ENCODE measurements at regions not wholly inside any gene's neighbourhood (a gene's known extent, or its start where the extent isn't known, plus 50 kb on each side); places are given as distances from the start of the nearest gene placed in this dataset.

DNA sequence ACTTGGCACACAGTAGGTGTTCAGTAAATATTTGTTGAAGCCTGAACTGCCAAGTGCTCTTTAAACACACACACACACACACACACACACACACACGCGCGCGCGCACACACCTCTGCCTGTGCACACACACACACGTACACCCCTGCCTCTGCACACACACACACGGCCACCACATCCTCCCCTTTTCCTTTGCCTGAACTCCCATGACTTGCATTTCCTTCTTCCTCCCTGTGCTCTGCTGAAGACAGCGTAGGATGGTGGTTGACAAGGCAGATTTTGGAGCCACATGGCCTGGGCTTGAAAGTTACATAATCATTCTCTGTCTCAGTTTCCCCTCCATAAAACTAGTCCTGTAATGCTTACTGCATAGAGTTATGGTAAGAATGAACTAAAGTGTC is 712.3 kb downstream of the PTPRU start:
- H3K9me3 ChIP-seq (ENCODE audit: severe bottlenecking), result peaks cover 3% of the 10 kb centered on the region
- no peak overlapping the region for H3K4me3 ChIP-seq (ENCODE audit: low read depth, low read length)
- no peak for DNase-seq
- no peak overlapping the region for H3K27ac ChIP-seq
- no peaks in the 10 kb centered on the region for H3K27me3 ChIP-seq (ENCODE audit: insufficient read depth, low read depth, severe bottlenecking)
- no peaks in the 10 kb centered on the region for H3K36me3 ChIP-seq
- TF ChIP-seq, protein P1, sequence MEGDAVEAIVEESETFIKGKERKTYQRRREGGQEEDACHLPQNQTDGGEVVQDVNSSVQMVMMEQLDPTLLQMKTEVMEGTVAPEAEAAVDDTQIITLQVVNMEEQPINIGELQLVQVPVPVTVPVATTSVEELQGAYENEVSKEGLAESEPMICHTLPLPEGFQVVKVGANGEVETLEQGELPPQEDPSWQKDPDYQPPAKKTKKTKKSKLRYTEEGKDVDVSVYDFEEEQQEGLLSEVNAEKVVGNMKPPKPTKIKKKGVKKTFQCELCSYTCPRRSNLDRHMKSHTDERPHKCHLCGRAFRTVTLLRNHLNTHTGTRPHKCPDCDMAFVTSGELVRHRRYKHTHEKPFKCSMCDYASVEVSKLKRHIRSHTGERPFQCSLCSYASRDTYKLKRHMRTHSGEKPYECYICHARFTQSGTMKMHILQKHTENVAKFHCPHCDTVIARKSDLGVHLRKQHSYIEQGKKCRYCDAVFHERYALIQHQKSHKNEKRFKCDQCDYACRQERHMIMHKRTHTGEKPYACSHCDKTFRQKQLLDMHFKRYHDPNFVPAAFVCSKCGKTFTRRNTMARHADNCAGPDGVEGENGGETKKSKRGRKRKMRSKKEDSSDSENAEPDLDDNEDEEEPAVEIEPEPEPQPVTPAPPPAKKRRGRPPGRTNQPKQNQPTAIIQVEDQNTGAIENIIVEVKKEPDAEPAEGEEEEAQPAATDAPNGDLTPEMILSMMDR (IDR thresholded peaks at IDR 0.05; ENCODE audit: low read depth, low read length), result no peak

DNA sequence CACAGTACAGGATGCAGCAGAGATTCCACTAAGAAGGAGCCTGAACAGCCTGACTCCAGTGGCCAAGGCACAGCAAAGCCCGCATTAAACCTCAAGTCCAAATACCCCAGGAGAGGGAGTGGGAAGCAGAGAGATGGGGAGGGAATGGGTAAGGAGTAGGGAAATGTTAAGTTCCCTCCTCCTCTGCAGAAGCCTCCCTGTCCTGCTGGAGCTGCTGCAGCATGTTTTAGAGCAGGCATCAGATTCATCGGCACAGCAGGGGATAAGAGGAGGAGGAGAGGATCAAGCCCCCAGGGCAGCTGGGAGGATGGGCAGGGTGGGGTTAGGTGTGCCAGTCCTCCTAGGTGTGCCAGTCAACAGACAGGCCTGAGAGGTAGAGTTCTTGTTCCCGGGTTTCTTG is 709.7 kb downstream of the PTPRU start:
- TF ChIP-seq, protein P1 (IDR thresholded peaks at IDR 0.05; ENCODE audit: low read depth, low read length), result no peak
- Histone ChIP-seq H3K36me3 (no peaks in the 10 kb centered on the region), H3K27me3 (ENCODE audit: insufficient read depth, low read depth, severe bottlenecking) (no peaks in the 10 kb centered on the region), H3K27ac (no peak overlapping the region), H3K4me3 (ENCODE audit: low read depth, low read length) (no peak overlapping the region), H3K9me3 (ENCODE audit: severe bottlenecking) (peaks cover 3% of the 10 kb centered on the region)
- no peak for DNase-seq

DNA sequence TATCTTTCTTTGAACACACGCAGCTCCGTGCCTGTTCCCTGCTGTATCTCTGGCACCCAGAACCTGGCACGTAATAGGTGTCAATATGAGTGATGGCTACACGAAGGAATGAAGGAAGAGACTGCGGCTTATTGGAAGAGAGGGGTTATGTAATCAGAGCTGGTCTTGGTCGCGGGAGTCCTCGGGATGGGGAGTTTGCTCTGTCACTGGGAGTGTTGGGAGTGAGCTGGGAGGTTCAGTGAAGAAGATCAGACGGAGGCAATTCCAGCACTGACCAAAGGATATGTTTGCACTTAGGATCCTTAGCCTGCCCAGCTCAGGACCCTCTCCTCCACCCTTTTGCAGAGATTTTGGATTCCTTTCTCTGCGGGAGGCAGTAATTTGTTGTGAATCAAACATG is 709.1 kb downstream of the PTPRU start:
- H3K27ac ChIP-seq, result no peak overlapping the region
- no peaks in the 10 kb centered on the region for H3K27me3 ChIP-seq (ENCODE audit: insufficient read depth, low read depth, severe bottlenecking)
- TF ChIP-seq, protein P1 (IDR thresholded peaks at IDR 0.05; ENCODE audit: low read depth, low read length), result no peak
- no peaks in the 10 kb centered on the region for H3K9me3 ChIP-seq (ENCODE audit: severe bottlenecking)
- H3K36me3 ChIP-seq, result no peaks in the 10 kb centered on the region
- no peak overlapping the region for H3K4me3 ChIP-seq (ENCODE audit: low read depth, low read length)
- DNase-seq, result no peak

DNA sequence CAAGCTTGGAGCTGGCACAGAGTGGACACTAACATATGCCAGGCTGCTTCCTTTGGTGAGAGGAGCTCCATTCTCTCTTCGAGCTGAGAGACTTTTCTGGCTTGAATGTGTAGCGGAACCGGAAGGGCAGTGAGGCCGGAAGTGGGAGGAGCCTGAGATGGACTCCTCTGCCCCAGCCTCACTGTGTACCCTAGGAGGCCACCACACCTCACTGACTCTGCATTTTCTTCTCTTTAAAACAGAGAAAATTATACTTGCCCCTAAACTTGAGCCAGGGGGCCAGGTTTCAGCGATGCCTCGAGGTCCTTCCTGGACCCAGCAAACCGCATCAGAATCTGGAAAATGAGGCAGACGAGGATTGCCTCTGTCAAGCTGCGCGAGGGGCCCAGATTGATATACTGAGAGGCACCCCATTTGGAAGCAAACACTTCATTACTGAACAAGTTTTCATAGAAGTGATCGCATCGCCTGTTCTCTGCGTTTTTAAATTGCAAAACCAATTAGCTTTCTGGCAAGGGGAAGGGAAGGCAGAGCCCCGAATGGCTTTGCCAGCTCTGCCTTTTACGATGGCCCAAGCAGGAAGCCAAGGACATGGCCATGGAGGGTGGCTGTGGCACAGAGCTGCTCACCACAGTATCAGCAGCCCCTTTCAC is 708.1 kb downstream of the PTPRU start:
- DNase-seq, result no peak
- H3K36me3 ChIP-seq, result no peaks in the 10 kb centered on the region
- no peak overlapping the region for H3K27ac ChIP-seq
- H3K27me3 ChIP-seq (ENCODE audit: insufficient read depth, low read depth, severe bottlenecking), result no peaks in the 10 kb centered on the region
- H3K4me3 ChIP-seq (ENCODE audit: low read depth, low read length), result no peak overlapping the region
- TF ChIP-seq, protein P1 (IDR thresholded peaks at IDR 0.05; ENCODE audit: low read depth, low read length), result no peak
- no peaks in the 10 kb centered on the region for H3K9me3 ChIP-seq (ENCODE audit: severe bottlenecking)

DNA sequence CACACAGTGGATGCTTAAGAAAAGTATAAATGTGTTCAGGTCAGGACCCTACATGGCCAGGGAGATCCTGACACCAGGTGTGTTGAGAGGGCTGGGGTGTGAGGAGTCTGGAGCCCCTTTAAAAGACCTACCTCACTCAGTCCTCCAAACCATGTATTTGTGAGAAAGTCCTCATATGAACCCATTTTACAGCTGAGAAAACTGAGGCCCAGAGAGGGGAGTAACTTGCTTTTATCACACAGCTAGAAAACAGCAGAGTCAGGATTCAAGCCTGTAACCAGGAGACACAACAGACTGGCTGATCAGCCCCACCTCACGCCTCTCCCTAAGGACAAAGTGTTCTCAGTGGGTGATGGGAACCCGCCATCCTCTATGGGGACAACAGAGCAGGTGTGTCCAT is 706.7 kb downstream of the PTPRU start:
- TF ChIP-seq, protein P1 (IDR thresholded peaks at IDR 0.05; ENCODE audit: low read depth, low read length), result no peak
- DNase-seq, result no peak
- no peak overlapping the region for H3K27ac ChIP-seq
- H3K9me3 ChIP-seq (ENCODE audit: severe bottlenecking), result no peaks in the 10 kb centered on the region
- H3K4me3 ChIP-seq (ENCODE audit: low read depth, low read length), result no peak overlapping the region
- H3K36me3 ChIP-seq, result no peaks in the 10 kb centered on the region
- H3K27me3 ChIP-seq (ENCODE audit: insufficient read depth, low read depth, severe bottlenecking), result no peaks in the 10 kb centered on the region

DNA sequence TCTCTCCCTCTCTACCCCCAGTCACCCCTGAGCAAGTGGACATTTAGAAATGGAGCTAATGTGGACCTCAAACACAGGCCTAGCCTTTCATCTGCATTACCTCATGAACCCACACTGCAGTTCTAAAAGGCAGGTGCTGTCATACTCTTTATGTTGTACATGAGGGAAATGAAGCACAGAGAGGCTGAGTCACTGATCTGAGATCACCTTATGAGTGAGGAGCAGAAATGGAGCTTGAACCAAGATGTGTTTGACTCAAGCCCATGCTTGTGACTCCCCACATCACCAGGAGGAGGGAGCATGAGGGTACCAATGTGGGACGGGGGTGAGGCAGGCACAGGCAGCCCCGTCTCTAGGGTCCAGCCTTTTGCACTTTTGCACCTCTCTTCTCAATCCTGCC is 702.8 kb downstream of the PTPRU start:
- Histone ChIP-seq H3K27me3 (ENCODE audit: insufficient read depth, low read depth, severe bottlenecking) (no peaks in the 10 kb centered on the region), H3K27ac (no peak overlapping the region), H3K4me3 (ENCODE audit: low read depth, low read length) (no peak overlapping the region), H3K9me3 (ENCODE audit: severe bottlenecking) (no peaks in the 10 kb centered on the region), H3K36me3 (no peaks in the 10 kb centered on the region)
- TF ChIP-seq, protein P1 (IDR thresholded peaks at IDR 0.05; ENCODE audit: low read depth, low read length), result no peak
- DNase-seq, result no peak
